ENCODE measurements at regions not wholly inside any gene's neighbourhood (a gene's known extent, or its start where the extent isn't known, plus 50 kb on each side); places are given as distances from the start of the nearest gene placed in this dataset.

GRCh38 chr5:4086081-4086480, 490.4 kb downstream of the IRX1 start:
- no peak for TF ChIP-seq CTCF (IDR thresholded peaks at IDR 0.05)
- TF ChIP-seq POLR2A (IDR thresholded peaks at IDR 0.05) = no peak
- no peak for TF ChIP-seq POLR2AphosphoS5 (IDR thresholded peaks at IDR 0.05)
- no peak for TF ChIP-seq EP300 (IDR thresholded peaks at IDR 0.05)
